BLaER1 (cell line): ENCODE measurements at regions not wholly inside any gene's neighbourhood (a gene's known extent, or its start where the extent isn't known, plus 50 kb on each side); places are given as distances from the start of the nearest gene placed in this dataset.
"Not testable (repeated sequence)": the region's sequence is repeated elsewhere in the genome, so short reads cannot be mapped to it uniquely, and the experiment has no call there.

ENCODE experiments used
- H3K27ac ChIP-seq: shearing (Covaris generic); formaldehyde crosslinking; 2 replicates; pipeline ENCODE4 v1.8.1; 2022
- H3K27me3 ChIP-seq: shearing (Covaris generic); formaldehyde crosslinking; 2 replicates; pipeline ENCODE4 v1.8.1; 2022
- H3K36me3 ChIP-seq: shearing (Covaris generic); formaldehyde crosslinking; 2 replicates; pipeline ENCODE4 v1.8.1; 2022
- H3K4me1 ChIP-seq: shearing (Covaris generic); formaldehyde crosslinking; 2 replicates; pipeline ENCODE4 v1.8.1; 2022
- H3K4me2 ChIP-seq: shearing (Covaris generic); formaldehyde crosslinking; 2 replicates; pipeline ENCODE4 v1.8.1; 2022
- H3K4me3 ChIP-seq: shearing (Covaris generic); formaldehyde crosslinking; 2 replicates; pipeline ENCODE4 v1.8.1; 2022
- H3K9ac ChIP-seq: shearing (Covaris generic); formaldehyde crosslinking; 2 replicates; pipeline ENCODE4 v1.8.1; 2022
- H3K9me3 ChIP-seq: shearing (Covaris generic); formaldehyde crosslinking; 2 replicates; pipeline ENCODE4 v1.8.1; 2022
- H4K20me1 ChIP-seq: shearing (Covaris generic); formaldehyde crosslinking; 2 replicates; pipeline ENCODE4 v1.8.1; 2022
- Cebpa-rat ChIP-seq: shearing (Covaris generic); IDR thresholded peaks from 2 replicates; pipeline ENCODE4 v1.8.1; 2022

- no peak overlapping the region for H3K4me2 ChIP-seq
- no peaks in the 10 kb centered on the region for H3K9me3 ChIP-seq
- peaks cover 49% of the 10 kb centered on the region for H3K27me3 ChIP-seq
- no peaks in the 10 kb centered on the region for H3K4me1 ChIP-seq
- H3K27ac ChIP-seq, result no peak overlapping the region
- H3K4me3 ChIP-seq, result no peak overlapping the region
- no peaks in the 10 kb centered on the region for H3K36me3 ChIP-seq
- no peak for TF ChIP-seq Cebpa-rat
- H4K20me1 ChIP-seq, result peaks cover 6% of the 10 kb centered on the region; the same call in 1 of the 2 replicates
- no peak overlapping the region for H3K9ac ChIP-seq
These were observed 912.1 kb upstream of the GRIA3 start for GRCh38 chrX:122272011-122272410.

- Histone ChIP-seq H4K20me1 (no peaks in the 10 kb centered on the region), H3K9me3 (no peaks in the 10 kb centered on the region), H3K4me2 (no peak overlapping the region), H3K27me3 (peaks cover 47% of the 10 kb centered on the region), H3K27ac (no peak overlapping the region), H3K4me1 (no peaks in the 10 kb centered on the region), H3K36me3 (no peaks in the 10 kb centered on the region), H3K4me3 (no peak overlapping the region), H3K9ac (no peak overlapping the region)
- TF ChIP-seq Cebpa-rat, result no peak
These were observed 904.3 kb upstream of the GRIA3 start for GRCh38 chrX:122279746-122280145.

- H3K4me3 ChIP-seq, H3K27ac ChIP-seq, H3K9ac ChIP-seq, H3K4me2 ChIP-seq, H3K36me3 ChIP-seq, H3K4me1 ChIP-seq, H3K9me3 ChIP-seq, H4K20me1 ChIP-seq: not testable (repeated sequence)
- H3K27me3 ChIP-seq, result peaks cover 43% of the 10 kb centered on the region
These were observed 884.3 kb upstream of the GRIA3 start for GRCh38 chrX:122299822-122300221.

DNA sequence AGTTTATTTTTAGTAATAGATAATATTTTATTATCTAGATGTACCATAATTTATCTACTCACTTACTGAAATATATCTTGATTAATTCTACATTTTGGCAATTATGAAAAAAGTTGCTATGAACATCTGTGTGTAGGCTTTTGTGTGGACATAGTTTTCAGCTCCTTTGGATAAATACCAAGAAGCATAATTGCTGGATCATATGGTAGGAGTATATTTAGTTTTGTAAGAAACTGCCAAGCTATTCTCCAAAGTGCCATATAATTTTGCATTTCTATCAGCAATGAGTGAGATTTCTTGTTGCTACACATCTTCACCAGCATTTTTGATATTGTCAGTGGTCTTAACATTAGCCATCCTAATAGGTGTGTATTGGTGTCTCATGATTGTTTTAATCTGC lies 882.6 kb upstream of the GRIA3 start:
- H3K4me1 ChIP-seq, result no peaks in the 10 kb centered on the region
- no peaks in the 10 kb centered on the region for H4K20me1 ChIP-seq
- H3K9me3 ChIP-seq, result peaks cover 10% of the 10 kb centered on the region
- no peak overlapping the region for H3K9ac ChIP-seq
- H3K4me3 ChIP-seq, result no peak overlapping the region
- peaks cover 51% of the 10 kb centered on the region for H3K27me3 ChIP-seq
- H3K27ac ChIP-seq, result no peak overlapping the region
- no peak for TF ChIP-seq Cebpa-rat
- H3K4me2 ChIP-seq, result no peak overlapping the region
- H3K36me3 ChIP-seq, result no peaks in the 10 kb centered on the region

DNA sequence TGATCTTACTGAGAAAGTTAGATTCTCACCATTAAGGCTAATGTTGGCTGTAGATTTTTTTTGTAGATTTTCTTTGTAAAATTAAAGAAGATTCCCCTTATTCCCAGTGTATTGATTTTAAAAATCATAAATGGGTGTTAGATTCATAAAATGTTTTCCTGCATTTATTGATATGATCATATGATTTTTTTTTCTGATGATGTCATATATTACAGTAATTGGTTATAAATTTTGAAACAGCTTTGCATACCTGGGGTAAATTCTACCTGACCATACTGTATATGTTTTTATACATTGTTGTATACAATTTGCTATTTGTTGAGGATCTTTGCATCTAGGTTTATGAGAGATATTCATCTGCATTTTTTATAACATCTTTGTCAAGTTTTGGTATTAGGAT lies 880.3 kb upstream of the GRIA3 start:
- no peak for TF ChIP-seq Cebpa-rat

GRCh38 chrX:122344816-122345215 lies 839.3 kb upstream of the GRIA3 start:
- no peak for TF ChIP-seq Cebpa-rat
- Histone ChIP-seq H3K9me3 (peaks cover 28% of the 10 kb centered on the region), H3K27ac (no peak overlapping the region)

More for the DNA sequence above, 880.3 kb upstream of the GRIA3 start:
- Histone ChIP-seq H3K27me3 (peaks cover 38% of the 10 kb centered on the region), H3K27ac (no peak overlapping the region), H4K20me1 (no peaks in the 10 kb centered on the region), H3K36me3 (no peaks in the 10 kb centered on the region), H3K9me3 (peaks cover 11% of the 10 kb centered on the region), H3K4me1 (no peaks in the 10 kb centered on the region), H3K4me3 (no peak overlapping the region), H3K4me2 (no peak overlapping the region), H3K9ac (no peak overlapping the region)

GRCh38 chrX:122363112-122363795 lies 820.8 kb upstream of the GRIA3 start:
- no peak overlapping the region for H3K9ac ChIP-seq
- H3K4me1 ChIP-seq, result no peaks in the 10 kb centered on the region
- no peak overlapping the region for H3K4me2 ChIP-seq
- H4K20me1 ChIP-seq, result no peaks in the 10 kb centered on the region
- peaks cover 88% of the 10 kb centered on the region for H3K27me3 ChIP-seq
- no peak overlapping the region for H3K4me3 ChIP-seq
- no peaks in the 10 kb centered on the region for H3K36me3 ChIP-seq
- TF ChIP-seq Cebpa-rat, result no peak
- H3K9me3 ChIP-seq, result no peaks in the 10 kb centered on the region
- H3K27ac ChIP-seq, result no peak overlapping the region

More at GRCh38 chrX:122344816-122345215, 839.3 kb upstream of the GRIA3 start:
- Histone ChIP-seq H3K4me3 (no peak overlapping the region), H3K27me3 (peaks cover 53% of the 10 kb centered on the region), H3K4me2 (no peak overlapping the region), H3K36me3 (no peaks in the 10 kb centered on the region), H4K20me1 (no peaks in the 10 kb centered on the region), H3K9ac (no peak overlapping the region), H3K4me1 (no peaks in the 10 kb centered on the region)

DNA sequence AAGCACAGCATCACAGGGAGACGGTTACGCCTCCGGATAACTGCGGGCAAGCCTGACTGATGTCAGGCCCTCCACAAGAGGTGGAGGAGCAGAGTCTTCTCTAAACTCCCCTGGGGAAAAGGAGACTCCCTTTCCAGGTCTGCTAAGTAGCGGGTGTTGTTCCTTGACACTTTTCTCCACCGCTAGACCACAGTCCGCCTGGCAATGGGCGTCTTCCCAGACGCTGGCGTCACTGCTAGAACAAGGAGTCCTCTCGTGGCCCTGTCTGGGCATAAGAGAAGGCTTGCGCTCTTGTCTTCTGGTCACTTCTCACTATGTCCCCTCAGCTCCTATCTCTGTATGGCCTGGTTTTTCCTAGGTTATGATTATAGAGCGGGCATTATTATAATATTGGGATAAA lies 808.5 kb upstream of the GRIA3 start:
- not testable (repeated sequence) for H3K36me3 ChIP-seq, H3K9me3 ChIP-seq, H3K4me2 ChIP-seq, H3K4me1 ChIP-seq, H4K20me1 ChIP-seq, H3K4me3 ChIP-seq, H3K9ac ChIP-seq, H3K27ac ChIP-seq
- peaks cover 25% of the 10 kb centered on the region for H3K27me3 ChIP-seq

DNA sequence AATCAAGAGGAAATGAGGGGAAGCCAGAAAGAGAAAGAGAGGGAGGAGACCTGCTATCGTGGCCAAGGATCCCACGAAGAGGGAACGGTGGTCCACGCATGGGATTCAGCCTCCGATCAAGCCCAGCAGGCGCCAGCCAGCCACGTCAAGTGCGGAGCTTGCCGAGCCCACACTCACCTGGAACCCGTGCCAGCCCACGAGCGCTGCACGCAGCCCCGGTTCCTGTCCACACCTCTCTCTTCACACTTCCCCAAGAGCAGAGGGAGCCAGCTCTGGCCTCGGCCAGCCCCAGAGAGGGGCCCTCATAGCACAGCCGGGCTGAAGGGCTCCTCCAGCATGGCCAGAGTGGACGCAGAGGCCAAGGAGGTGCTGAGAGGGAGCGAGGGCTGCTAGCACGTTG lies 795.1 kb upstream of the GRIA3 start:
- peaks cover 79% of the 10 kb centered on the region for H3K27me3 ChIP-seq
- no peaks in the 10 kb centered on the region for H3K36me3 ChIP-seq
- H3K4me3 ChIP-seq, result no peak overlapping the region
- H3K9me3 ChIP-seq, result peaks cover 17% of the 10 kb centered on the region
- no peaks in the 10 kb centered on the region for H3K4me1 ChIP-seq
- H4K20me1 ChIP-seq, result no peaks in the 10 kb centered on the region
- no peak overlapping the region for H3K9ac ChIP-seq
- no peak for TF ChIP-seq Cebpa-rat
- H3K4me2 ChIP-seq, result no peak overlapping the region
- no peak overlapping the region for H3K27ac ChIP-seq

GRCh38 chrX:122418758-122419157 lies 765.3 kb upstream of the GRIA3 start:
- H3K4me1 ChIP-seq, result no peaks in the 10 kb centered on the region
- no peak overlapping the region for H3K4me2 ChIP-seq
- no peak overlapping the region for H3K27ac ChIP-seq
- no peaks in the 10 kb centered on the region for H3K36me3 ChIP-seq
- no peak overlapping the region for H3K9ac ChIP-seq
- TF ChIP-seq Cebpa-rat, result no peak
- no peak overlapping the region for H3K4me3 ChIP-seq
- H3K27me3 ChIP-seq, result peaks cover 63% of the 10 kb centered on the region
- no peaks in the 10 kb centered on the region for H4K20me1 ChIP-seq
- no peaks in the 10 kb centered on the region for H3K9me3 ChIP-seq

- no peak for TF ChIP-seq Cebpa-rat
- Histone ChIP-seq H3K9me3 (no peaks in the 10 kb centered on the region), H3K4me2 (no peak overlapping the region), H3K9ac (no peak overlapping the region), H3K27ac (no peak overlapping the region), H3K4me3 (no peak overlapping the region), H3K4me1 (no peaks in the 10 kb centered on the region), H3K36me3 (no peaks in the 10 kb centered on the region), H4K20me1 (no peaks in the 10 kb centered on the region), H3K27me3 (peaks cover 69% of the 10 kb centered on the region)
These were observed 762.5 kb upstream of the GRIA3 start for GRCh38 chrX:122421434-122422121.
